Esophagus squamous epithelium (tissue), 5 donors: ENCODE measurements at regions not wholly inside any gene's neighbourhood (a gene's known extent, or its start where the extent isn't known, plus 50 kb on each side); places are given as distances from the start of the nearest gene placed in this dataset.
"Not testable (repeated sequence)": the region's sequence is repeated elsewhere in the genome, so short reads cannot be mapped to it uniquely, and the experiment has no call there.

ENCODE experiments used
- DNase-seq: peaks from one replicate; lab custom pipeline; 2025; lab: John Stamatoyannopoulos, UW
- H3K27ac ChIP-seq, 4 donors: fragments of 200-600 bp; sonication (generic); one replicate each; pipeline ENCODE4 v1.5.1; 2016 to 2019; ENCODE audit warnings: mild to moderate bottlenecking in 1 of 4
- H3K27me3 ChIP-seq, 4 donors: fragments of 200-600 bp; sonication (generic); 1 replicate in 3 of 4; 2 replicates in 1 of 4; pipeline versions ENCODE4 v1.5.1 to v1.6.0; 2017 to 2021; ENCODE audit warnings: antibody characterized with exemption in 1 of 4
- H3K36me3 ChIP-seq, 3 donors: fragments of 200-600 bp; sonication (generic); one replicate each; pipeline ENCODE4 v1.5.1; 2016 to 2019
- H3K4me1 ChIP-seq, 3 donors: fragments of 200-600 bp; sonication (generic); one replicate each; pipeline ENCODE4 v1.5.1; 2017 to 2019
- H3K4me3 ChIP-seq, 4 donors: fragments of 200-600 bp; sonication (generic); 1 replicate in 3 of 4; 2 replicates in 1 of 4; pipeline ENCODE4 v1.5.1; 2016 to 2019; ENCODE audit warnings: mild to moderate bottlenecking in 2 of 4, moderate library complexity in 1 of 4
- H3K9me3 ChIP-seq, 3 donors: fragments of 200-600 bp; sonication (generic); one replicate each; pipeline ENCODE4 v1.5.1; 2016 to 2019
- CTCF ChIP-seq, 6 experiments: fragments of 450-650 bp in 4 of 6; fragments of 200-600 bp in 2 of 6; sonication (generic) in 2 of 6; IDR thresholded peaks; one replicate each; pipeline ENCODE4 v1.5.1; 2016 to 2019; ENCODE audit warnings: antibody characterized with exemption in 6 of 6, mild to moderate bottlenecking in 4 of 6, moderate library complexity in 4 of 6
- POLR2A ChIP-seq, 4 donors: fragments of 450-650 bp; IDR thresholded peaks; one replicate each; pipeline ENCODE4 v1.6.1; 2017; ENCODE audit warnings: antibody characterized with exemption in 4 of 4, mild to moderate bottlenecking in 4 of 4, moderate library complexity in 3 of 4
- WGBS, 2 donors: methylation state at CpG; one replicate each; pipeline ENCODE4 v1.1.5; 2018; 5-methylcytosine and 5-hydroxymethylcytosine counted together
- intact Hi-C: fragments of 100-400 bp; cut with DNase I; formaldehyde crosslinking; loops from one replicate; pipeline ENCODE4 v1.15.0; 2022
- donor health status: DM: yes; HTN: yes; CAD: no.

GRCh38 chr13:79895416-79895815 is 414.5 kb downstream of the NDFIP2 start:
- Histone ChIP-seq H3K4me3 (no peak overlapping the region), H3K36me3 (no peaks in the 10 kb centered on the region), H3K27me3 (no peaks in the 10 kb centered on the region), H3K9me3 (no peaks in the 10 kb centered on the region), H3K27ac (no peak overlapping the region), H3K4me1 (peaks cover 0 to 4% (median 0%) of the 10 kb centered on the region in 3 donors)
- 80 to 84% methylated on average over 6 of the region's 6 CpGs for WGBS, 2 donors
- TF ChIP-seq POLR2A (IDR thresholded peaks at IDR 0.05): no peak
- TF ChIP-seq CTCF (IDR thresholded peaks at IDR 0.05): no peak
- DNase-seq: no peak
- intact Hi-C loops: no loop called here

- DNase-seq, H3K9me3 ChIP-seq, H3K36me3 ChIP-seq, H3K27ac ChIP-seq, H3K4me3 ChIP-seq, H3K4me1 ChIP-seq, H3K27me3 ChIP-seq, intact Hi-C loops: not testable (repeated sequence)
- WGBS, 2 donors: 100% methylated on average over 1 of the region's 8 CpGs; no CpG with 5 or more reads in 1 of the 2 donors
Measured at GRCh38 chr13:79887278-79887677, 406.3 kb downstream of the NDFIP2 start.

GRCh38 chr13:79886601-79887000 is 405.6 kb downstream of the NDFIP2 start:
- Histone ChIP-seq H3K4me1 (no peaks in the 10 kb centered on the region), H3K27me3 (no peaks in the 10 kb centered on the region), H3K27ac (no peak overlapping the region), H3K9me3 (no peaks in the 10 kb centered on the region), H3K4me3 (no peak overlapping the region), H3K36me3 (no peaks in the 10 kb centered on the region)
- no peak for TF ChIP-seq CTCF (IDR thresholded peaks at IDR 0.05)
- no peak for TF ChIP-seq POLR2A (IDR thresholded peaks at IDR 0.05)
- 57 to 81% methylated on average over 2 to 3 of the region's 3 CpGs for WGBS, 2 donors
- intact Hi-C loops: no loop called here
- DNase-seq: no peak

- WGBS, 2 donors: 59 to 69% methylated on average over 2 of the region's 2 CpGs
- no peak for DNase-seq
- H3K4me3 ChIP-seq: no peak overlapping the region
- no peaks in the 10 kb centered on the region for H3K9me3 ChIP-seq
- H3K4me1 ChIP-seq: no peaks in the 10 kb centered on the region
- H3K36me3 ChIP-seq: no peaks in the 10 kb centered on the region
- TF ChIP-seq POLR2A (IDR thresholded peaks at IDR 0.05) (no peak), CTCF (IDR thresholded peaks at IDR 0.05) (no peak)
- H3K27me3 ChIP-seq: no peaks in the 10 kb centered on the region
- no peak overlapping the region for H3K27ac ChIP-seq
- intact Hi-C loops: no loop called here
Measured at GRCh38 chr13:79884890-79885289, 403.9 kb downstream of the NDFIP2 start.

- Histone ChIP-seq H3K4me1 (no peaks in the 10 kb centered on the region), H3K36me3 (no peaks in the 10 kb centered on the region), H3K27me3 (no peaks in the 10 kb centered on the region), H3K27ac (no peak overlapping the region), H3K4me3 (no peak overlapping the region), H3K9me3 (no peaks in the 10 kb centered on the region)
- intact Hi-C loops: no loop called here
- no peak for TF ChIP-seq CTCF (IDR thresholded peaks at IDR 0.05)
- no peak for TF ChIP-seq POLR2A (IDR thresholded peaks at IDR 0.05)
- DNase-seq: no peak
Measured at GRCh38 chr13:79883216-79883615, 402.3 kb downstream of the NDFIP2 start.

- no peaks in the 10 kb centered on the region for H3K27me3 ChIP-seq
- no peaks in the 10 kb centered on the region for H3K36me3 ChIP-seq
- intact Hi-C loops: no loop called here
- TF ChIP-seq CTCF (IDR thresholded peaks at IDR 0.05) (no peak), POLR2A (IDR thresholded peaks at IDR 0.05) (no peak)
- DNase-seq: no peak
- no peak overlapping the region for H3K27ac ChIP-seq
- WGBS, 2 donors: 65 to 82% methylated on average over 2 of the region's 2 CpGs
- H3K9me3 ChIP-seq: no peaks in the 10 kb centered on the region
- H3K4me3 ChIP-seq: no peak overlapping the region
- H3K4me1 ChIP-seq: no peaks in the 10 kb centered on the region
Measured at GRCh38 chr13:79880818-79881217, 399.9 kb downstream of the NDFIP2 start.
